K562 (cell line): ENCODE measurements at regions not wholly inside any gene's neighbourhood (a gene's known extent, or its start where the extent isn't known, plus 50 kb on each side); places are given as distances from the start of the nearest gene placed in this dataset.
"Not testable (repeated sequence)": the region's sequence is repeated elsewhere in the genome, so short reads cannot be mapped to it uniquely, and the experiment has no call there.

Experiments
- ATAC-seq: fragments of 200-7000 bp; cut with Tn5 transposase; 3 replicates; pipeline ENCODE4 v1.9.1; 2020; ENCODE audit warnings: moderate library complexity
- BruUV-seq: library from RNA; stranded (reverse); fragments of 400-500 nt; replicated peaks from 2 replicates; lab custom pipeline; 2021; lab: Mats Ljungman, UMichigan
- CTCF ChIA-PET: fragments of 300-600 bp; formaldehyde crosslinking; extraction: SDS; loops from one replicate; lab custom pipeline; 2021; ENCODE audit warnings: low intra/inter-chr PET ratio; lab: Yijun Ruan, JAX
- POLR2A ChIA-PET: fragments of 300-600, 350-650 bp; sonication (Branson Sonifier 250); formaldehyde crosslinking; extraction: SDS; loops from one replicate; lab custom pipeline; 2021; ENCODE audit warnings: antibody characterized with exemption, inconsistent platforms; lab: Yijun Ruan, JAX
- DNase-seq, 4 experiments: peaks; one replicate each; pipeline versions ENCODE4 v3.0.0 to v3.0.0-alpha.2; 2011 to 2018; ENCODE audit warnings: low spot score in 3 of 4, mixed read lengths in 3 of 4; ENCODE audit errors: extremely low read depth in 1 of 4
- FAIRE-seq: peaks from 2 replicates; lab custom pipeline; 2011; peaks lifted over from hg19 to GRCh38; lab: Jason Lieb, UNC
- H2AFZ ChIP-seq: 2 replicates; pipeline ENCODE4 v1.6.0; 2011; ENCODE audit warnings: low read depth, low read length, control low read depth, inconsistent platforms
- H3K27ac ChIP-seq: fragments of 200-600 bp; 3 replicates; pipeline ENCODE4 v1.8.0; 2011; ENCODE audit warnings: low read depth, mild to moderate bottlenecking, control low read depth, inconsistent platforms, low read length, moderate library complexity, mixed read lengths; ENCODE audit errors: extremely low read depth
- H3K27me3 ChIP-seq, 2 experiments: fragments of 300-600 bp in 1 of 2; 2 replicates in 1 of 2; 3 replicates in 1 of 2; pipeline versions ENCODE4 v1.6.0 to v1.8.0; 2011; ENCODE audit warnings: inconsistent platforms in 2 of 2, low read length in 2 of 2, mild to moderate bottlenecking in 1 of 2, mixed read lengths in 1 of 2, moderate library complexity in 1 of 2; ENCODE audit not compliant: control insufficient read depth in 2 of 2, insufficient read depth in 2 of 2
- H3K36me3 ChIP-seq: fragments of 300-600 bp; 3 replicates; pipeline ENCODE4 v1.8.0; 2011; ENCODE audit warnings: mild to moderate bottlenecking, low read length, inconsistent platforms; ENCODE audit not compliant: control insufficient read depth, insufficient read depth
- H3K4me1 ChIP-seq, 2 experiments: fragments of 200-600 bp in 1 of 2; replicated peaks in 1 of 2; 2 replicates in 1 of 2; 3 replicates in 1 of 2; pipeline versions ENCODE4 v1.5.1 to v1.8.0; 2011; ENCODE audit warnings: inconsistent platforms in 2 of 2, low read length in 2 of 2, mild to moderate bottlenecking in 1 of 2, mixed read lengths in 1 of 2, moderate library complexity in 1 of 2; ENCODE audit not compliant: control insufficient read depth in 2 of 2, insufficient read depth in 2 of 2
- H3K4me2 ChIP-seq: 2 replicates; pipeline ENCODE4 v1.6.1; 2011; ENCODE audit warnings: low read length, control low read depth, inconsistent platforms, mixed read lengths; ENCODE audit not compliant: insufficient read depth
- H3K4me3 ChIP-seq: fragments of 200-600 bp; sonication (generic), shearing (Covaris generic); 2 replicates; pipeline ENCODE4 v1.5.1; 2016; ENCODE audit warnings: control low read depth, inconsistent platforms
- H3K79me2 ChIP-seq: fragments of 200-600 bp; 3 replicates; pipeline ENCODE4 v1.8.0; 2011; ENCODE audit warnings: low read length, inconsistent platforms; ENCODE audit not compliant: control insufficient read depth, insufficient read depth
- H3K9ac ChIP-seq, 2 experiments: 2 replicates each; pipeline versions ENCODE4 v1.6.0 to v1.6.1; 2011; ENCODE audit warnings: low read depth in 2 of 2, low read length in 2 of 2, control low read depth in 1 of 2, inconsistent platforms in 1 of 2, mild to moderate bottlenecking in 1 of 2, mixed read lengths in 1 of 2; ENCODE audit not compliant: insufficient read depth in 1 of 2
- H3K9me1 ChIP-seq: one replicate; pipeline ENCODE4 v1.6.0; 2011; ENCODE audit warnings: inconsistent platforms, mild to moderate bottlenecking, low read length, moderate library complexity; ENCODE audit not compliant: control insufficient read depth, insufficient read depth
- H3K9me3 ChIP-seq: replicated peaks from 2 replicates; pipeline ENCODE4 v1.5.1; 2011; ENCODE audit warnings: low read depth, low read length, inconsistent platforms; ENCODE audit not compliant: control insufficient read depth, insufficient read depth
- H4K20me1 ChIP-seq: replicated peaks from 2 replicates; pipeline ENCODE4 v1.6.1; 2011; ENCODE audit warnings: low read length, inconsistent platforms, mixed read lengths; ENCODE audit not compliant: control insufficient read depth, insufficient read depth
- ADNP ChIP-seq: fragments of 200-800 bp; sonication (Bioruptor generic); IDR thresholded peaks from 2 replicates; pipeline ENCODE4 v1.6.1; 2016; ENCODE audit warnings: missing genetic modification characterization, missing compliant biosample characterization
- ASH1L ChIP-seq: fragments of 450-650 bp; IDR thresholded peaks from 2 replicates; pipeline ENCODE4 v1.6.1; 2018; ENCODE audit warnings: borderline replicate concordance, mild to moderate bottlenecking, low read depth; ENCODE audit not compliant: partially characterized antibody
- FOS ChIP-seq: IDR thresholded peaks from 3 replicates; pipeline ENCODE4 v1.6.1; 2011; ENCODE audit not compliant: insufficient read length; ENCODE audit errors: extremely low read depth
- NFYB ChIP-seq: IDR thresholded peaks from 2 replicates; pipeline ENCODE4 v1.6.1; 2011; ENCODE audit warnings: mild to moderate bottlenecking, moderate library complexity; ENCODE audit not compliant: insufficient read length; ENCODE audit errors: extremely low read depth
- PCBP1 ChIP-seq: fragments of 200-400 bp; formaldehyde crosslinking; IDR thresholded peaks from 2 replicates; pipeline ENCODE4 v1.6.1; 2018; ENCODE audit warnings: mild to moderate bottlenecking, low read depth, low read length; ENCODE audit not compliant: poor library complexity, severe bottlenecking
- ZKSCAN1 ChIP-seq: fragments of 150-350 bp; IDR thresholded peaks from 2 replicates; pipeline ENCODE4 v1.6.1; 2016; ENCODE audit warnings: low read depth, low read length
- ZNF232 ChIP-seq: sonication (generic); formaldehyde crosslinking; IDR thresholded peaks from 2 replicates; pipeline ENCODE4 v1.8.0; 2022; ENCODE audit warnings: mild to moderate bottlenecking, missing genetic modification reagents
- WGBS: fragments of 100-300 bp; shearing (Covaris generic); methylation state at CpG from one replicate; pipeline ENCODE4 v1.1.6; 2016; ENCODE audit warnings: low coverage, mixed read lengths; ENCODE audit not compliant: insufficient coverage; ENCODE audit errors: missing lambda C conversion rate; 5-methylcytosine and 5-hydroxymethylcytosine counted together
- in situ Hi-C: fragments of 300-500 bp; cut with MboI; formaldehyde crosslinking; loops from 4 replicates; pipeline ENCODE4 v1.15.0; 2018; ENCODE audit warnings: inconsistent platforms, mixed read lengths
- intact Hi-C: fragments of 100-400 bp; cut with micrococcal nuclease; formaldehyde crosslinking; loops from 2 replicates; pipeline ENCODE4 v1.14.2; 2022
- TF ChIP-seq, protein P1 (sequence below), 2 experiments: IDR thresholded peaks; 2 replicates each; pipeline ENCODE4 v1.6.1; 2012; ENCODE audit warnings: improper control_type of control experiment in 2 of 2, low read depth in 2 of 2, low read length in 2 of 2, borderline replicate concordance in 1 of 2

DNA sequence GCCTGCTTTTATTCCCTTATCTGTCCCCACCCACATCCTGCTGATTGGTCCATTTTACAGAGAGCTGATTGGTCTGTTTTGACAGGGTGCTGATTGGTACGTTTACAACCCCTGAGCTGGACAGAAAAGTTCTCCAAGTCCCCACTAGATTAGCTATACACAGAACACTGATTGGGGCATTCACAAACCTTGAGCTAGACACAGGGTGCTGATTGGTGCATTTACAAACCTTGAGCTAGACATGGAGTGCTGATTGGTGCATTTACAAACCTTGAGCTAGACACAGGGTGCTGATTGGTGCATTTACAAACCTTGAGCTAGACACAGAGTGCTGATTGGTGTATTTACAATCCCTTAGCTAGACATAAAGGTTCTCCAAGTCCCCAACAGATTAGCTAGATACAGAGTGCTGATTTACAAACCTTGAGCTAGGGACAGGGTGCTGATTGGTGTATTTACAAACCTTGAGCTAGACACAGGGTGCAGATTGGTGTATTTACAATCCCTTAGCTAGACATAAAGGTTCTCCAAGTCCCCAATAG lies 158.2 kb downstream of the BRD1 start:
- H3K9ac ChIP-seq, ATAC-seq, H3K4me3 ChIP-seq, H3K4me1 ChIP-seq, H3K9me1 ChIP-seq, POLR2A ChIA-PET, H3K4me2 ChIP-seq, H3K36me3 ChIP-seq, BruUV-seq, H2AFZ ChIP-seq, CTCF ChIA-PET, H3K79me2 ChIP-seq, intact Hi-C loops, DNase-seq, FAIRE-seq, H4K20me1 ChIP-seq, H3K27ac ChIP-seq, in situ Hi-C loops, H3K9me3 ChIP-seq: not testable (repeated sequence)
- H3K27me3 ChIP-seq = peaks cover 12 to 33% of the 10 kb centered on the region in 2 experiments
- WGBS = 14% methylated on average over 1 of the region's 1 CpG
- peak; percentile 74 for TF ChIP-seq NFYB
- peak; percentile 73 for TF ChIP-seq ASH1L
- TF ChIP-seq FOS = peak; percentile 48

DNA sequence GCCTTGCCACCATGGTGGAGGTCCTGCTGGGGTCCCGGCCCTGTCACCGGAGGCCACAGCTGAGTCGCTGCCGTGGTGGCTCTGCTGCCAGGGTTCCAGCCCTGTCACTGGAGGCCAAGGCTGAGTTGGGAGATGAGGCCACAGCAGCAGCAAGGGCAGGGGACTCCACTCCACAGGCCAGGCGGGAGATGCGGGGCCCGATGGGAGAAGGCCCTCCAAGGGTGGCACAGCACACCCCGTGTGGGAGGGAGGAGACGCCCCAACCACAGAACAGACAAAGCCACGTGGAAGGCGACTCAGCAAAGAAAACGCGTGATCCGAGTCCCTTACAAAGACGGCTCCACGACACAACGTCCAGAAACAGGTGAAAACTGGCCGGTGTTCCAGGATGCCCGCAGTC lies 159.3 kb downstream of the BRD1 start:
- intact Hi-C loops (no loop called here), in situ Hi-C loops (no loop called here)
- H2AFZ ChIP-seq = no peak overlapping the region
- no peak overlapping the region for H3K4me3 ChIP-seq
- no peaks in the 10 kb centered on the region for H3K79me2 ChIP-seq
- no TSS peak for BruUV-seq
- ATAC-seq (no peak), FAIRE-seq (no peak), DNase-seq (no peak)
- peaks cover 0 to 5% of the 10 kb centered on the region in 2 experiments; a peak in 2 of 5 replicates for H3K4me1 ChIP-seq
- ChIA-PET POLR2A (interaction anchor here (1.0 kb wide), 1 partner anchor 11 kb away, joined by 3 read pairs; no protein-coding TSS in a partner anchor), CTCF (interaction anchor here (0.5 kb wide), 1 partner anchor 13 kb away, joined by 5 read pairs; no protein-coding TSS in a partner anchor)
- H3K36me3 ChIP-seq = no peaks in the 10 kb centered on the region
- no peak for TF ChIP-seq PCBP1
- no peak for TF ChIP-seq ZKSCAN1
- no peak for TF ChIP-seq ADNP (tag)
- no peak for TF ChIP-seq ZNF232 (CRISPR knock-in tag)
- TF ChIP-seq, protein P1, sequence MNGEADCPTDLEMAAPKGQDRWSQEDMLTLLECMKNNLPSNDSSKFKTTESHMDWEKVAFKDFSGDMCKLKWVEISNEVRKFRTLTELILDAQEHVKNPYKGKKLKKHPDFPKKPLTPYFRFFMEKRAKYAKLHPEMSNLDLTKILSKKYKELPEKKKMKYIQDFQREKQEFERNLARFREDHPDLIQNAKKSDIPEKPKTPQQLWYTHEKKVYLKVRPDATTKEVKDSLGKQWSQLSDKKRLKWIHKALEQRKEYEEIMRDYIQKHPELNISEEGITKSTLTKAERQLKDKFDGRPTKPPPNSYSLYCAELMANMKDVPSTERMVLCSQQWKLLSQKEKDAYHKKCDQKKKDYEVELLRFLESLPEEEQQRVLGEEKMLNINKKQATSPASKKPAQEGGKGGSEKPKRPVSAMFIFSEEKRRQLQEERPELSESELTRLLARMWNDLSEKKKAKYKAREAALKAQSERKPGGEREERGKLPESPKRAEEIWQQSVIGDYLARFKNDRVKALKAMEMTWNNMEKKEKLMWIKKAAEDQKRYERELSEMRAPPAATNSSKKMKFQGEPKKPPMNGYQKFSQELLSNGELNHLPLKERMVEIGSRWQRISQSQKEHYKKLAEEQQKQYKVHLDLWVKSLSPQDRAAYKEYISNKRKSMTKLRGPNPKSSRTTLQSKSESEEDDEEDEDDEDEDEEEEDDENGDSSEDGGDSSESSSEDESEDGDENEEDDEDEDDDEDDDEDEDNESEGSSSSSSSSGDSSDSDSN (IDR thresholded peaks at IDR 0.05; ENCODE audit: borderline replicate concordance in 1 of 2, low read depth in 2 of 2, low read length in 2 of 2) = no peak
- H4K20me1 ChIP-seq = no peaks in the 10 kb centered on the region; the same call in 1 of the 2 replicates
- no peaks in the 10 kb centered on the region for H3K9me3 ChIP-seq
- H3K27me3 ChIP-seq = peaks cover 16 to 37% of the 10 kb centered on the region in 2 experiments
- H3K9me1 ChIP-seq = no peaks in the 10 kb centered on the region
- WGBS = 15% methylated on average over 13 of the region's 19 CpGs
- H3K27ac ChIP-seq = no peak overlapping the region
- H3K4me2 ChIP-seq = no peak overlapping the region
- no peak overlapping the region for H3K9ac ChIP-seq
